ENCODE measurements at regions not wholly inside any gene's neighbourhood (a gene's known extent, or its start where the extent isn't known, plus 50 kb on each side); places are given as distances from the start of the nearest gene placed in this dataset.

GRCh38 chr2:83063933-83064332 lies 1395.1 kb downstream of the SUCLG1 start:
- Histone ChIP-seq H3F3A (ENCODE audit: insufficient read depth, low read length) (no peaks in the 10 kb centered on the region), H3K36me3 (ENCODE audit: insufficient read depth, low read length) (no peaks in the 10 kb centered on the region), H2AFZ (ENCODE audit: low read length) (no peak overlapping the region), H3K27me3 (ENCODE audit: insufficient read depth, low read length) (no peaks in the 10 kb centered on the region), H3K9me3 (ENCODE audit: low read length) (no peaks in the 10 kb centered on the region), H3K4me1 (ENCODE audit: insufficient read depth, low read length, severe bottlenecking) (no peaks in the 10 kb centered on the region), H3K27ac (ENCODE audit: low read depth, low read length, poor library complexity, severe bottlenecking) (no peak overlapping the region), H4K20me1 (ENCODE audit: insufficient read depth, low read length) (no peaks in the 10 kb centered on the region), H3K4me3 (ENCODE audit: low read depth, low read length, poor library complexity, severe bottlenecking) (no peak overlapping the region), H3K4me2 (ENCODE audit: low read length) (no peak overlapping the region), H3K9ac (ENCODE audit: low read length) (no peak overlapping the region), H3K9me2 (ENCODE audit: low read depth, low read length) (no peaks in the 10 kb centered on the region), H3K79me2 (ENCODE audit: insufficient read depth, low read length) (no peaks in the 10 kb centered on the region)
- no peak for TF ChIP-seq EZH2 (IDR thresholded peaks at IDR 0.05; ENCODE audit: borderline replicate concordance, low read length)
- TF ChIP-seq CTCF (IDR thresholded peaks at IDR 0.05; ENCODE audit: low read length): no peak

GRCh38 chr2:83063511-83063910 lies 1395.6 kb downstream of the SUCLG1 start:
- H3K4me1 ChIP-seq (ENCODE audit: insufficient read depth, low read length, severe bottlenecking): no peaks in the 10 kb centered on the region
- H4K20me1 ChIP-seq (ENCODE audit: insufficient read depth, low read length): no peaks in the 10 kb centered on the region
- no peaks in the 10 kb centered on the region for H3K9me2 ChIP-seq (ENCODE audit: low read depth, low read length)
- no peaks in the 10 kb centered on the region for H3K27me3 ChIP-seq (ENCODE audit: insufficient read depth, low read length)
- H3F3A ChIP-seq (ENCODE audit: insufficient read depth, low read length): no peaks in the 10 kb centered on the region
- no peak overlapping the region for H3K27ac ChIP-seq (ENCODE audit: low read depth, low read length, poor library complexity, severe bottlenecking)
- no peaks in the 10 kb centered on the region; the same call in 1 of the 2 replicates for H3K9me3 ChIP-seq (ENCODE audit: low read length)
- H2AFZ ChIP-seq (ENCODE audit: low read length): no peak overlapping the region
- no peak overlapping the region for H3K4me3 ChIP-seq (ENCODE audit: low read depth, low read length, poor library complexity, severe bottlenecking)
- no peak overlapping the region for H3K4me2 ChIP-seq (ENCODE audit: low read length)
- no peak overlapping the region for H3K9ac ChIP-seq (ENCODE audit: low read length)
- H3K79me2 ChIP-seq (ENCODE audit: insufficient read depth, low read length): no peaks in the 10 kb centered on the region
- TF ChIP-seq CTCF (IDR thresholded peaks at IDR 0.05; ENCODE audit: low read length): no peak
- TF ChIP-seq EZH2 (IDR thresholded peaks at IDR 0.05; ENCODE audit: borderline replicate concordance, low read length): no peak
- H3K36me3 ChIP-seq (ENCODE audit: insufficient read depth, low read length): no peaks in the 10 kb centered on the region

GRCh38 chr2:83058683-83059082 lies 1400.4 kb downstream of the SUCLG1 start:
- Histone ChIP-seq H2AFZ (ENCODE audit: low read length) (no peak overlapping the region), H3K27ac (ENCODE audit: low read depth, low read length, poor library complexity, severe bottlenecking) (no peak overlapping the region), H3F3A (ENCODE audit: insufficient read depth, low read length) (no peaks in the 10 kb centered on the region), H4K20me1 (ENCODE audit: insufficient read depth, low read length) (no peaks in the 10 kb centered on the region), H3K36me3 (ENCODE audit: insufficient read depth, low read length) (no peaks in the 10 kb centered on the region), H3K4me3 (ENCODE audit: low read depth, low read length, poor library complexity, severe bottlenecking) (no peak overlapping the region), H3K9me3 (ENCODE audit: low read length) (no peaks in the 10 kb centered on the region; the same call in 1 of the 2 replicates), H3K4me1 (ENCODE audit: insufficient read depth, low read length, severe bottlenecking) (no peaks in the 10 kb centered on the region), H3K79me2 (ENCODE audit: insufficient read depth, low read length) (no peaks in the 10 kb centered on the region), H3K9me2 (ENCODE audit: low read depth, low read length) (no peaks in the 10 kb centered on the region), H3K9ac (ENCODE audit: low read length) (no peak overlapping the region), H3K27me3 (ENCODE audit: insufficient read depth, low read length) (no peaks in the 10 kb centered on the region), H3K4me2 (ENCODE audit: low read length) (no peak overlapping the region)
- TF ChIP-seq CTCF (IDR thresholded peaks at IDR 0.05; ENCODE audit: low read length): no peak
- TF ChIP-seq EZH2 (IDR thresholded peaks at IDR 0.05; ENCODE audit: borderline replicate concordance, low read length): no peak
